SW 1271 (cell line): ENCODE measurements at regions not wholly inside any gene's neighbourhood (a gene's known extent, or its start where the extent isn't known, plus 50 kb on each side); places are given as distances from the start of the nearest gene placed in this dataset.
"Not testable (repeated sequence)": the region's sequence is repeated elsewhere in the genome, so short reads cannot be mapped to it uniquely, and the experiment has no call there.

Experiments used
- DNase-seq, 2 experiments: peaks; one replicate each; lab custom pipeline; 2025; lab: John Stamatoyannopoulos, UW

DNA sequence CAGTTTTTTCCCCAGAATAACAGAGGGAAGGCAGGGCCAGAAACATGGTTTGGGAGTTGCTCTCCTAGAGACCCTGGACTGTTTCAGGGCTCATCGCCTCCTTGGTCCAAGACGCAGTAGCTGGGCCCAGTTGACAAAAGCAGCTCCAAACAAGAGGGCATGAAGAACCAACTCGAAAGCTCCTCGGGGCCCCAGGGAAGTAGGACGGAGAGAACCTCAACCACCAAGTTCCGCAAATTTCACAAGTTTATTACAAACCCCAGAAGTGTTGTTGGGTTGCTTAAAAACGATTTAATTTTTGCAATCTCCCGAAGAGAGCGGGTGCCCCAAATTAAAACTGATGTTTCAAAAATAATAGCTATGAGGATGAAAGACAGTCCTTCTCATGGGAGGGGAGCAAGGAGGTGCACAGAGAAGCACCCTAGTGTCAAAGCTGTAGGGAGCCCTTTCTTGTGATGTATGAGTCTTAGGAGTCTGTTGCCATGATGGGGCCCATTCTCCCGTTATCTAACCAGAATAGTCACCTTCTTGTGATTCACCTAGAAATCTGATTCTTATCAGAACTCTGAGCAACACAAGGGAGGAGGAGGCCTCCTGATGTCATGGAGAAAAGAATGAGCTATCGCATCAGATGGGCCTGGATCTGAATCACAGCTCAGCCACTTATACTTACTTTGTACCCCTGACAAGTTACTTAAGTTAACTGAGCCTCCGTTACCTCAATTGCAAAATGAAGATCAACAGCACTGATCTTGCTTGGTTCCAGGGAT, 165.7 kb upstream of the IRF2BP2 start:
- no peak for DNase-seq

DNA sequence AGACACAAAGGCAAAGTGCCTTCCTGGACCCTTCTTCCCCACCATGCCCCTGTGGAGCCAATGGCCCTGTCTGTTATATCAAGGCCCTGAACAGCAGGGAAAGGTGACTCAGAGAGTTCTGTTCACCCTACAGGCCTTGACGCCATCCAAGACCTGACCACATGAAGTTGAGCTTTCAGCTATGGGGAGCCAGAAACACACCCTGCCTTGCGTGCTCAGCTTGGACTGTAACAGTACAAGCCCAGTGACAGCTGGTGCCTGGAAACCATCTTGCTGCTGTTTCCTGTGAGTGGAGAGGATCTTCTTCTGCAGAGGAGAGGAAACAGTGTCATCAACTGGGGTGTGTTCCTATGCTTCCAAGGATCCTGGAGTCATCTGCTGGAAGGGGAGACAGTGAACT, 165.0 kb upstream of the IRF2BP2 start:
- no peak for DNase-seq

DNA sequence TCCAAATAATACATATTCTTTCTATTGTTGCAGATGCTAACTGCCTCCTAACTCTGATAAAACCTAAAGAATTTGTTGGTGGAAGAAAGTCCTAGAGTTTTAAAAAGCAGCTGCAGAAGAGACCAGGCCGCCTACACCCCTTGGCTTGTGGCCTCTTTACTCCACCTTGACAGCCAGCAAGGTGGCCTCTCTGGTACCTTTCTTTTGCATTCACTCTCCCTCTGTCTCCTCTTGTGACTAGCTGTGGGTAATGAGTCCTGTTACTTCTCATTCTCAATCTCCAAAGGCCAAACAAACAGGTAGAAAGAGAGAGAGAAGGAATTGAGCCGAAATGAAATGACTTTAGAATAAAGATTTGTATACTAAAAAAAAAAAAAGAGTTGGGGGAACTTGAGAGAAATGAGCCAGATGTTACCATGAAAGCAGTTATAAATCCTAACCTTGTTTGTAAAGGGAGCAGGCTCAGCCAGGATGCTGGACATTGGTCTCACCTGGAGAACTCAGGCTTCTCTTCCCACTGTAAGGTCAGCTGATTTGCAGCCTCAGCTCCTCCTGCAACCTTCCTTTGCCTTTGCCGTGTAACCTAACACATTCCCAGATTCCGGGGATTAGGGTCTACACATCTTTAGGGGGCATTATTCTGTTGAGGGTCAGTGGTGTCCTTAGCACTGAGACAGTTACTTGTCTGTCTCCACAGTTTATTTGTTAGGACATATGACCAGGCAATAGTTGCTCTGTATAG, 164.1 kb upstream of the IRF2BP2 start:
- DNase-seq, result no peak

DNA sequence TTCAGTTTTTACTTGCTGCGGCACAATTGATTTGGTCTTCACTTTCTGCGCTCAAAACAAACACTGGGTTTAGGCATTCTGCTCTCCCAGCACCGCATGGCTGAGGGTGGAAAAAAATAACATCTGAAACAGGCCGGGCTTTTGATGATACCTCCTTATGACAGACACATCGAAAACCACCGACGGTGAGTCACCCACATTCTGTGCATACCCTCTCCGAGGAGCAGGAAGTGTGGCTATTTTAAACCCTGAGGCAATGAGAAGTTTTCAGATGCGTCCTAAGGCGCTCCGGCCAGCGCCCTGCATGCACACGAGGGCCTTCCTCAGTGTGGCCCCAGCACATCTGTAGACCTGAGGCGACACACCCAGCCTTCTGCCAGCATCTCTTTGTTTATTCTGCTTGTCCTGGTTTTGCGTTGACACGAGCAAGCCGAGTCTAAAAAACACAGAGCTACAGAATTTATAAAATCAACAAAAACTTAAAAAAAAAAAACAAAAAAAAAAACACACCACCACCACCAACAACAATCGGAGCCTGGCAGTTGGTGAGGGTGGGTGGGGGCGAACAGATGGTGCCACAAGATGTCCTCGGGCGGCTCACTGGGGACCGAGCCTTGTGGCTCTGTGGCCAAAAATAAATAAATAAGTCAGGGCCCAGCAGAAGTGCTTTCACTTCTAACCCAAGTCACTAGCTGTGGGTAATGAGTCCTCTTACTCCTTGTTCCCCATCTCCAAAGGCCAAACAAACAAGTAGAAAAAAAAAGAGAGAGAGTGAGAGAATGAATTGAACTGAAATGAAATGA, 162.6 kb upstream of the IRF2BP2 start:
- DNase-seq, result peak; percentile 75 to 96

DNA sequence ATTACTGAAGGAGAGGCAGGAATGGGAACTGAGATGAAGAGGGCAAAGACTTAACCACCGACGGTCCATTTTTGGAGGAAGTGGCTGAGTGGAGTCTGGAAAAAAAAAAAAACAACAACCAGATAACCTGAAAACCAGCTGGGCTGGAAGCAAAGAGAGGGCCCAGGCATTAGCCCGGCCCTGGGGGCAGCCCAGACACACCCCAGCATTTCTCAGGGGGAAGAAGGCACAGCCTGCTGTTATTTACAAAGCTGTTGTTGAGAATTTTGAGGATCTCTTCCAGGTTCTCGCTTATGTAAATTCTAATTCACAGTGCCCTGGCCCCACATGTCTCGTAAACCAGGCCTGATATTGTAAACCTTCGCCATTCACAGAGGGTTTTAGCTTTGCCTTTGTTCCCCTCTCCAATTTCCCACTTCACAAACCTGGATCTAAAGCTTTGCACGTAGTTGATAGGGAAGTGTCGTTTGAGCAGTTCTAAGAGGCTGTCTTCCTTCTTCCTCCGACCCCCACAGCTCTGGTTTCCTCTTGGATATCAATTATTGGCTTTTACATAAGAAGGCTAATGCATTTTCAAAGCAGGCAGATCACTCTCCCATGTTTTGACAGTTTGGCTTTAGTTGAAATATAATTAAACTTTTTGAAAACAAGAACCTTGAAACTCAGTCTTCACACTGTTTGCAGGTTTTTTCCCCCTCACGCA, 161.8 kb upstream of the IRF2BP2 start:
- no peak for DNase-seq

DNA sequence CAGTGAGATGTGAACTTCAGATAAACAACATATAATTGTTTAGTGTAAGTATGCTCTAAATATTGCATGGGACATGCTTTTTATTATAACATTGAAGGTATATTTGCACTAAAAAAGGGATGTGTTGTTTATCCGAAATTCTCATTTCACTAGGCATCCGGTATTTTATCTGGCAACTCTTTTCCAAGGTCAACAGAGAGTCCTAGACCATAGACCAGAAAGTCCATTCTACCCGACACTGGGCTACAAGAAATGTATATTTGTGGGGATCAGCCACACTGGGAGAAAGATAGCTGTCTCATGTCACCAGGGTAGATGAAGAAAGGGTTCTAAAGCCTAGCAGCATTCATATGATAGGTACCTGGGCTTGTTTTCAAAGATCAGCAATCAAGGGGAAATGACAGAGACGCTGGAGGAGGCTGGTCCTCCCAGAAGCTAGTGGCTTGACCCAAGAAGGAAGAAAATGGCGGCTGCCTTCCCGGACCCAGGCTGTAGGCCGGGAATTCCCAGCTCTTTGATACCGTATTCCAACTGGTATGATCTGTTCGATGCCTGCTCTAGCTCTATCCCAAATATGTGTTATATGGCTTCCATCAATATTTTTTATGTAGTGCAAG, 161.1 kb upstream of the IRF2BP2 start:
- DNase-seq, result no peak

DNA sequence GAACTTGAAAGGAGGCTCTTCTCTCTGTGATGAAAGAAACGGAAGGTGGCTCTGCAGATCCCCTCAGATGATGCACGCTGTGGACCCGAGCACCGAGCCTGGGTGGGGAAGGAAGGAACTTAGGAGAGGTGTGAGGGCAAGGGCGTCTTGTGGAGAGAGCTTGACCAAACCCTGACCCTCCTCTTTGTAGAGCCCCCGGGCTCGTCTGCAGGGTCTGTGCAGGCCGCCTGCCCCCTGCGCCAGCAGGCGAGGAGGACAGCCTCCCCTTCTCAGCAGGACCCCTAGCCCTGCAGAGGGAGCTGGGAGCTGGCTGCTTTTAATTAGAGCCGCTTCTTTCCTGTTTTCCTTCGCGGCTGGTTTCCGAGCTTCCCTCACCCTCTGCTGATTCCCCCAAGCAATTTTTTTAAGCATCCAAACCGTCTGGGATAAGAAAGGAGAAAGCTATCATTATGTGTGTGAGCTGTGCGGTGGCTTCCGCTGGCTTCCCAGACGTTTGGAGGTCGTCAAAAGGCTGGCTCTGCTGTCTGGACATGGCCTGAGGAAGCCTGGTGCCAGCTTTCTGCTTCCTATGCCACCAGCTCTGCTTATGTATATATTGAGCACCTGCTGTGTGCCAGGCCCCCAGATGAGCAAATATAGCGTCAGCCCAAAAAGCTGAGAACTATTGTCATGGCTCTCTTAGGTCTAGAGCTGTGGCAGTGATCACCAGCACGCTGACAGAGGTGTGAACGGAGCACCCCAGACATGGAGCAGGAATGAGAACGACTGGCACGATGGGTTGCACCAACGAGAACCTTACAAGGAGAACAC, 160.2 kb upstream of the IRF2BP2 start:
- DNase-seq, result no peak

DNA sequence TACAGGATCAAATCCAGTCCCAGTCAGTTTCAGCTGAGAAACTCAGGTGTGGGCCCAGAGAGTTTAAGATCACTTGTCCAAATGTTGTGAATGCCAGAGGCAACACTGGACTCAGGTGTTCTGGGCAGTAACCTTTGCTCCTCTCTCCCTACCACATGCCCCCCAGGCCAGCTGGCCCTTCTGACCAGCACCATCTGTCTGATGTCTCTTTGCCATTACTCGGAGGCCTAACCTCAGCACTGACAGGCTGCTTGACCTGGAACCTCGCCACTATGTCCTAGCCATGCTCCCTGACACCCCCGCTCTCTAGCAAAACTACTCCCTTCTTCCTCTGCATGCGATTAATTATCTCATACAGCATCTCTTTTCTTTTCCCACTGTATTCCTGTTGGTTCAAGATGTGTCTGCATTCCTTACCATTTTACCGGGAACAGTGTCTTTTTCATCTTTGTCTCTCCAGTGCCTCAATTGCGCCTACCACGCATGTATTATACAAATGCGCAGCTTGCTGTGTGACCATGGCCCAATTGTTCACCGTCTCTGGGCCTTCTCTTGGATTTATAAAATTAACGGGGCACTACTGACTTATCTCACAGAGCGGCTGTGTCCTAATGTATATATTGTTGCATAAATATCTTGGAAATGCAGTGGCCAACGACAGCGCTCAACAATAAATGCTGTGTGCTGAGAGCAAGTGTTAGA, 159.5 kb upstream of the IRF2BP2 start:
- DNase-seq, result no peak

DNA sequence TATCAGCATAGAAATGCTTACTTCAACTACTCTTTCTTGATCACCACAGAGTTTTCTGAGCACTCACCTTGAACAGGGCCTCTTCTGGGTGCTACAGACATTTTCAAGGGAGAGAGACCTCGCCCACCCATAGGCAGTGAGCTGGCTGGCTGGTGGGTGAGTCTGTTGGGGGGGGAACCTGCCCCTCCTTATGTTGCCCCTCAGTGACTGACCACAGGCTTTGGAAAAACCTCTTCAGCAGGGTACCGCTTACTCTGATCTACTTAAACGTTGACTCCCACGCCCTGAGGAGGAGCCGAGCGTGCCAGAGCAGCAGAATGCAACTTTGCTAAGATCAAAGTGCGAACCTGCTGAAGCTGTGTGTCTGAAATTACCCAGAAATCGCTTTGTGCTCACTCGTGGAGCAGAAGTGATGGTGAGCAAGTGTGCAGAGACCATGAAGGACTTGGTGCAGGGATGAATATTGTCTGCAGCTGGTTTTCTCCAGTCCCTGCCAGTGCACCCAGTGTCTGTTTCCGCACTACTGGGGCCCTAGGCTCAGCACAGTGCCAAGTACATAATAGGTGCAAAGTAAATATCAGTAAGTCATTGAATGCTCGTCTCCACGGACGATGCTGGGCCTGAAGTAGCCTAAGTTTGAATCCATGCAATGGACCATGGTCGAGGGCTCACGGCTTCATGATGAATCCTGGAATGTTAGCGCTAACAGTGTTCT, 158.7 kb upstream of the IRF2BP2 start:
- DNase-seq, result no peak

DNA sequence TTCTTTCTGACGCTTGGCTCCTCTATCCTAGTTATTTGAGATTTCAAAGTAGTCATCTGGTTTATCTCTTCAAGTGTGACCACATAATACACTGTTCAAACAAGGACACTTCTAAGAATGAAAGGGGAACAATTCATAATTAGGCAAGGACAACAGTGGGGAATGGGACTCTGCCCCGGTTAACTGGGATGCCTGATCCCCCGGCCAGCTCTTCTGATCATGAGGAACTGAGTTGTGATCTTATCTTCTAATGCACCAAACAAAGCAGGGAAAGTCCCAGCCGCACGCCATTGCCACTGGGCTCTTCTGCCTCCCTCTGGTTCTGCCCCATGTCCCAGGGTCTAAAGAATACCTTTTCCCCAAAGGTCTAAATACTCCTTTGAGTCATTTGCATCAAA, 158.2 kb upstream of the IRF2BP2 start:
- DNase-seq, result no peak

DNA sequence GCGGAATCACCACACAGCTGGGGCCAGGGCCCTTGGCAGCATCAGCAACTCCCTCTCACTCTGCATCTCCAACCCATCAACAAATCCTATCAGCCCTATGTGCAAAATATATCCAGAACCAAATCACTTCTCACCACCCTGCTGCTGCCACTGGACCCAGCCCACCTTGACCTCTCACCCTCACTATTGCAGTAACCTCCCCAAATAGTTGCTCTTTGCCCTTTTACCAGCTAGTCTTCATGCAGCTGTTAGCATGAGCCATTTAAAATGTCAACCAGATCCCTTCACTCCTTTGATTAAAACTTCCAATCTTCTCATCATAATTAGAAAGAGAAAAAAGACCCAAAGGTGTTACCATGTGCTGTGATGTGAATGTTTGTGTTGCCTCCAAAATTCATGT, 155.7 kb upstream of the IRF2BP2 start:
- no peak for DNase-seq

DNA sequence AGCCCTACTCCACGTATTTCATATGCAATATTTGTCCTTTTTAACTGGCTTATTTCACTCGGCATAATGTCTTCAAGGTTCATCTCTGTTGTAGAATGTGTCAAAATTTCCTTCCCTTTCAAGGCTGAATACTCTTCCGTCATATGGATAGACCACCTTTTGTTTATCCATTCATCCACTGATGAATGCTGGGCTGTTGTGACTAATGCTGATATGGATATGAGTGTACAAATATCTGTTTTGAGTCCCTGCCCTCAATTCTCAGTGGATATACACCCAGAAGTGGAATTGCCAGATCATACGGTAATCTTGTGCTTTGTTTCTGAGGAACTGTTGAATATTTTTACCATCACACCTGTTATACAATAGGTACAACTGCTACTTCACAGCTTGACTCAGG, 155.2 kb upstream of the IRF2BP2 start:
- DNase-seq, result no peak

DNA sequence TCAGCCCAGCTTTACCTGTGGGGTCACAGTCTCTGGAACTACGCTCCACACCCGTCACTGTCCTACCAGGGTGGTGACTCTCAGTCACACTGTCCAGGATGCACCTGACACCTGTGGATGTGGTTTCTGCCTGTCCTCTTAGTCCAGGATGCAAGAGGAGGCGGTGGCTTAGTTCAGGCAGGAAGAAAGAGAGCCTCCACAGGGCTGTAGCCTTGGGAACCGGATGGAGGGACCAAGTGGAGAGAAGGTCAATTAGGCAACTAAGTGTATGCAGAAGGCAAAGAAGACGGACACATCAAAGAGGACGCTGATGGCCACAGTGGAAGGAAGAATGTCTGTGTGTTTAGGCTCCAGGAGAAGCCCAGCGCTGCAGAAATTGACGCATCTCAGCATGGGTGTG, 153.9 kb upstream of the IRF2BP2 start:
- DNase-seq, result no peak

DNA sequence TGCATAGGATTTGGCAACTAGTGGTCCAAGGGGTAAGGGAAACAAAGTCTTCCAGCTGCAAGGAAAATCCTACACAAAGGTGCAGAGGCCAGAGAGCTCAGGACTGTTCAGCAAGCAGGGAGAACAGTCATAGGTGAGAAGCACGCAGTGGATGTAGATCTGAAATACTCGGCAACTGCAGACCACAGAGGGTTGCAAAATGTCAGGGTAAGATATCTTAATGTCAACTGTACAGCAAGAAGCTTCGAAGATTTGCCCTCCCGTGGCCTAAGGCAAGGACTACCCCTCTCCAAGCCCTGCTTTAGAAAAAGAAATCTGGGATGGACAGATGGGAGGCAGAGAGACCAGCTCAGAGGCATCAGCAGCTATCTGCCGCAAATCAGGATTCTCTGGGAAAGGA, 153.4 kb upstream of the IRF2BP2 start:
- no peak for DNase-seq

DNA sequence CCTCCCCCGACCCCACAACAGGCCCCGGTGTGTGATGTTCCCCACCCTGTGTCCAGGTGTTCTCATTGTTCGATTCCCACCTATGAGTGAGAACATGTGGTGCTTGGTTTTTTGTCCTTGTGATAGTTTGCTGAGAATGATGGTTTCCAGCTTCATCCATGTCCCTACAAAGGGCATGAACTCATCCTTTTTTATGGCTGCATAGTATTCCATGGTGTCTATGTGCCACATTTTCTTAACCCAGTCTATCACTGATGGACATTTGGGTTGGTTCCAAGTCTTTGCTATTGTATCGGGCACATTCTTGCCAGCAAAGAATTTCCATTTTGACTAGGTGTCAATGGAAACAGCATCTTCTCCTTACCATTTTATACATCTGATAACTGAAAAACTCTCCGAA, 152.1 kb upstream of the IRF2BP2 start:
- DNase-seq, result not testable (repeated sequence)

DNA sequence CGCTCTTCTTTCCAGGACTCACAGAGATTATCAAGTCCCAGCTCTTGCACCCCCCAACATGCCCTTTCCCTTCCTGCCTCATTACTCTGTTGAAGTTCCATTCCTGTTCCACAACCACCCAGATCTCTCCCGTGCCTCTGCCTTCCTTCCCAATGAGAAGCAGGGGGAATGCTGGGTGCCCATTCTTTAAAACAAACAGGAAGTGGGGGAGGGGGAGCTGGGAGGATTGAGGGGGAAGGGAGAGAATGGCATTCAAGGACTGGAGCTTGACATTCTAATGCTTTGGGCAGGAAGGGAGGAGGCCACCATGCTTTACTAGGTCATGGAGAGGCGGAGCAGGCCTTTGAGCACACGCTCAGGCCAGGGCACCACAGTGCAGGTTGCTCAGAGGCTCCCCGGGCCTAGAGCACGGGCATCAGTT, 150.3 kb upstream of the IRF2BP2 start:
- no peak for DNase-seq

DNA sequence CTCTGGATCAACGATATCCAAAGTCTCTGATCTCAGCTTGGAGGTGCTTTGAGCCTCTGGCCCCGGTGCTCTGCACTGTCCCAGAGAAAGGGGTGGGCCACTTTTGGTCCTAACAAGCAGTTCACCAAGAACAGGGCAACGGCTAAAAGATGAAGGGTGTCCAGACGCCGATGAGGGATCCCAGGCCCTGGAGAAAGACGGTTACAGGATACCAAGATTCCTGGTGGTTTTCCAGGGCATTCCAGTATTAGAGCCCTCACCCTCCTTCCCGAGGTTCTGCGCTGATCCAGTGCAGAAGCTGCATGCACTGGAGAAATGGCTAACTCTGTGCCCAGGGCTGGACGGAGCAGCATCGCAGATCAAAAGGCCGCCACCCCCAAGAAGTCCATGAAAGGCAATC, 149.9 kb upstream of the IRF2BP2 start:
- DNase-seq, result no peak

DNA sequence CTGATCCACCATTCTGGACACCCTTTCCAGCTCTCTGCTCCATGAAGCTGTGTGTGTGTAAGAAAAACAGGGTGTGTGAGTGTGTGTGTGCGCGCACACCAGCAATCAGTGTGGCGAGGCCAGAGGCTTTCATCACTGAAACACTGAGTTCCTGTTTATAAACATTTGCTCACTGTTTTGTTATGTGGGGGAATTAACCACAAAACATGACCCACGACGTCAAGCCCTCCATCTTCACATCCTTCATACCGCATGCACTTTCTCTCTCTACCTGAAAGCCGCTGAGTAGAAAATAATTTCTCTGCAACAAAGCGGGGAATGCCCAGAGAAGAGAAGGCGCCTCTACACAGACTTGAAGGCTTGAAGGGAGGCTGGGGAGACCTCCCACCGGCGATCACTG, 148.9 kb upstream of the IRF2BP2 start:
- DNase-seq, result no peak

DNA sequence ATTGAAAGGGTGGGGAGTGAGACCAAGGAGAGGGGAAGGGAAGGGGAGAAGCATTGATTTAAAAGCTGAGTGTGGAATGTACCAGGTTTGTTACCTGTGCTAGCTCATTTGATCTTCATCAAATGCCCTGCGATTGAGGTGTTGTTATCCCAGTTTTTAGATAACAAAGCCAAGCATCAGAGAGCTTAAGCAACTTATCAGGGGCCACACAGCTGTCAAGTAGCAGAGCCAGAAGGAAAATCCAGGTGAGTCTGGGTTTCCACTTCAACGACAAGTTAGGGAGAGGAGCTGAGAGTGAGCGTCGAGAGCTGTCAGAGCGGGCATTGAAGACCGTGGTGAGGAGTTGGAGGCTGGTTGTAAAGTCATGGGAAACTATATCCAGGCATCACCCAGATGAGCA, 146.9 kb upstream of the IRF2BP2 start:
- no peak for DNase-seq
